ENCODE measurements at regions not wholly inside any gene's neighbourhood (a gene's known extent, or its start where the extent isn't known, plus 50 kb on each side); places are given as distances from the start of the nearest gene placed in this dataset.

- Histone ChIP-seq H3K27me3 (no peaks in the 10 kb centered on the region), H3K4me3 (replicated peaks in 1 of 3) (no peak overlapping the region), H3K36me3 (no peaks in the 10 kb centered on the region), H3K9me3 (no peaks in the 10 kb centered on the region), H3K27ac (no peak overlapping the region), H3K4me1 (no peaks in the 10 kb centered on the region)
- DNase-seq: no peak
- TF ChIP-seq POLR2A (IDR thresholded peaks at IDR 0.05) (no peak), CTCF (IDR thresholded peaks at IDR 0.05) (no peak)
- intact Hi-C loops (cut with DNase I): no loop called here
Observed at GRCh38 chr5:118522626-118523025, 465.7 kb downstream of the DTWD2 start.

GRCh38 chr5:118520771-118521415 lies 467.5 kb downstream of the DTWD2 start:
- Histone ChIP-seq H3K27me3 (no peaks in the 10 kb centered on the region), H3K36me3 (no peaks in the 10 kb centered on the region), H3K27ac (no peak overlapping the region), H3K4me1 (no peaks in the 10 kb centered on the region), H3K9me3 (no peaks in the 10 kb centered on the region), H3K4me3 (replicated peaks in 1 of 3) (no peak overlapping the region)
- intact Hi-C loops (cut with DNase I): no loop called here
- TF ChIP-seq CTCF (IDR thresholded peaks at IDR 0.05): no peak
- TF ChIP-seq POLR2A (IDR thresholded peaks at IDR 0.05): no peak
- 88 to 90% methylated on average over 3 of the region's 3 CpGs for WGBS, 2 donors
- DNase-seq: no peak

GRCh38 chr5:118519466-118519865 lies 468.9 kb downstream of the DTWD2 start:
- intact Hi-C loops (cut with DNase I): no loop called here
- TF ChIP-seq POLR2A (IDR thresholded peaks at IDR 0.05): no peak
- TF ChIP-seq CTCF (IDR thresholded peaks at IDR 0.05): no peak
- Histone ChIP-seq H3K27me3 (no peaks in the 10 kb centered on the region), H3K9me3 (no peaks in the 10 kb centered on the region), H3K36me3 (no peaks in the 10 kb centered on the region), H3K27ac (no peak overlapping the region), H3K4me3 (replicated peaks in 1 of 3) (no peak overlapping the region), H3K4me1 (no peaks in the 10 kb centered on the region)
- DNase-seq: no peak
- WGBS, 2 donors: 86 to 89% methylated on average over 1 of the region's 1 CpG

- Histone ChIP-seq H3K36me3 (no peaks in the 10 kb centered on the region), H3K27ac (no peak overlapping the region), H3K4me3 (replicated peaks in 1 of 3) (no peak overlapping the region), H3K4me1 (no peaks in the 10 kb centered on the region), H3K9me3 (no peaks in the 10 kb centered on the region), H3K27me3 (no peaks in the 10 kb centered on the region)
- TF ChIP-seq CTCF (IDR thresholded peaks at IDR 0.05) (no peak), POLR2A (IDR thresholded peaks at IDR 0.05) (no peak)
- intact Hi-C loops (cut with DNase I): no loop called here
- WGBS, 2 donors: 90 to 95% methylated on average over 3 of the region's 3 CpGs
- no peak for DNase-seq
Observed at GRCh38 chr5:118518720-118519119, 469.6 kb downstream of the DTWD2 start.

- Histone ChIP-seq H3K9me3 (no peaks in the 10 kb centered on the region), H3K27ac (no peak overlapping the region), H3K36me3 (no peaks in the 10 kb centered on the region), H3K27me3 (no peaks in the 10 kb centered on the region), H3K4me1 (no peaks in the 10 kb centered on the region), H3K4me3 (replicated peaks in 1 of 3) (no peak overlapping the region)
- 96 to 98% methylated on average over 1 of the region's 1 CpG for WGBS, 2 donors
- no peak for TF ChIP-seq POLR2A (IDR thresholded peaks at IDR 0.05)
- TF ChIP-seq CTCF (IDR thresholded peaks at IDR 0.05): no peak
- DNase-seq: no peak
- intact Hi-C loops (cut with DNase I): no loop called here
Observed at GRCh38 chr5:118511846-118512245, 476.5 kb downstream of the DTWD2 start.

Measured in thyroid gland (tissue), 4 donors.